ENCODE measurements at regions not wholly inside any gene's neighbourhood (a gene's known extent, or its start where the extent isn't known, plus 50 kb on each side); places are given as distances from the start of the nearest gene placed in this dataset.

- TF ChIP-seq GATA2 (IDR thresholded peaks at IDR 0.05; ENCODE audit: low read depth, low read length): no peak
- TF ChIP-seq GATA3 (IDR thresholded peaks at IDR 0.05; ENCODE audit: low read depth, low read length): no peak
These were observed 1346.8 kb upstream of the CELF2 start for GRCh38 chr10:9670911-9671310.

Data from SH-SY5Y (cell line).